B cell (primary cell): ENCODE measurements at regions not wholly inside any gene's neighbourhood (a gene's known extent, or its start where the extent isn't known, plus 50 kb on each side); places are given as distances from the start of the nearest gene placed in this dataset.

Experiments
- CTCF ChIP-seq: fragments of 200-600 bp; IDR thresholded peaks from one replicate; pipeline ENCODE4 v1.8.0; 2022; ENCODE audit warnings: antibody characterized with exemption, mild to moderate bottlenecking
- EZH2 ChIP-seq: IDR thresholded peaks from 2 replicates; pipeline ENCODE4 v1.6.1; 2012; ENCODE audit warnings: borderline replicate concordance, low read depth, mild to moderate bottlenecking, moderate library complexity, low read length; ENCODE audit not compliant: insufficient read depth, poor library complexity, severe bottlenecking

GRCh38 chr11:11032066-11032465, 174.2 kb upstream of the ZBED5 start:
- TF ChIP-seq CTCF (no peak), EZH2 (no peak)
